ENCODE measurements at regions not wholly inside any gene's neighbourhood (a gene's known extent, or its start where the extent isn't known, plus 50 kb on each side); places are given as distances from the start of the nearest gene placed in this dataset.

DNA sequence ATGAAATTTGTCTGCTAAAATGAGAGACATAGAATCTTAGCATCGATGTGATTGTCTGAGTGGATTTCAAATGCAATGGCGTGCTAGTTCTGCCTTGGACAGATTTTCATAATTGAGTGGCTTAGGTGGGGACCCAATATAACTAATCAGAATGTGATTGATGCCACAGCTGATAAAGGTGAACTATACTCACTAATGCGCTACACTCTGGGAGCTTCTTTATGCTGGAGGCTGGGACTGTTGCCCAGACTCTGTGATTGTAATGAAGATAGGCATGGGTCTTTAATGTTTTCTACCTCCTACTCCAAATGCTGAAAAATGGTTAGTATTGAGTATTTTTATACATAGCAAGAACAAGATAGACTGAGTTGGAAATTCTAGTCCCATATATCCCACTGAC, 339.5 kb upstream of the SLC39A10 start:
- DNase-seq (ENCODE audit: insufficient read length, low spot score) (no peak), FAIRE-seq (no peak)
- TF ChIP-seq CTCF (IDR thresholded peaks at IDR 0.05; ENCODE audit: insufficient read depth, missing control alignments) = no peak

DNA sequence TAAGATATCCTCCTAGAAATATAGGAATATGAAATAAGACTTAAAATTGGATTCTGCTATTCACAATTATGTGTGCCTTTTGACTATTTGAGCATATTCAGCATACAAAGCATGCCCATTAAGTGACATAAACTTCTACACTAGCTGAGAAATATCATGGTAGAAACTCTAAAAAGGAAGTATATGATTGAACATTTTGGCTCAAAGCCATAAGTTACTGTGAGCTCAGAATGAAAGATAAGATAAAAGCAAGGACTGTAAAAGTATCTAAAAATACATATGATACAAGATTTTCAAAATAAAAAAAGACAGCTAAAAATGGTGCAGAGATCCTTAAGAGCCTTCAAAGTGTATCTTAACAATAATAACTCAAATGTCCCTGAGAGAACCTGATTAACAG, 340.5 kb upstream of the SLC39A10 start:
- no peak for TF ChIP-seq CTCF (IDR thresholded peaks at IDR 0.05; ENCODE audit: insufficient read depth, missing control alignments)
- DNase-seq (ENCODE audit: insufficient read length, low spot score) (no peak), FAIRE-seq (no peak)

DNA sequence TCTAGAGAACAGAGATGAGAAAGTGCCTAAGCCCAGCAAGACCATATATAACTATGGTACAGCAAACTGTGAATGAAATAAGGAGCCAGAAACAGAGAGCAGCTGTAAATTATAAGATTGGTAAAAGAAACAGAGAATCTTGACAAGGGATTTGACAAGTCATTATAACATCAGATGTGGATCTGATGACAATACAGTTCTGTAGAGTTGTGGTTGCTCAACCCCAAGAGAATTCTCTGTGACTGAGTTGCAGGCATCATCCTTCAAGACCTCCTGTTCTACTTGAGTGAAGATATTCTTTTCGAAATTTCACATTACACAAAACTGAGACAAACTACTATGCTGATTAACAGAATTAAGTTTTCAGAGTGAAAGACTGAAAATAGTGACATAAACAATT, 343.1 kb upstream of the SLC39A10 start:
- DNase-seq (ENCODE audit: insufficient read length, low spot score) = no peak
- FAIRE-seq = no peak
- TF ChIP-seq CTCF (IDR thresholded peaks at IDR 0.05; ENCODE audit: insufficient read depth, missing control alignments) = no peak

DNA sequence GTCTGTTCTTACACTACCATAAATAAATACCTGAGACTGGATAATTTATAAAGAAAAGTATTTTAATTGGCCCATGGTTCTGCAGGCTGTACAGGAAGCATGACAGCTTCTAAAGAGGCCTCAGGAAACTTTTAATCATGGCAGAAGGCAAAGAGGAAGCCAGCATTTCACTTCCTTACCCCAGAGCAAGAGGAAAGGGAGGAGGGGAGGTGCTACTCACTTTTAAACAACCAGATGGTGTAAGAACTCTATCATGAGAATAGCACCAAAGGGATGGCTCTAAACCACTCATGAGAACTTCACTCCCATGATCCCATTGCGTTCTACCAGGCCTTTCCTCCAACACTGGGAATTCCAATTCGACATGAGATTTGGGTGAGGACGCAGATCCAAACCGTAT, 344.4 kb upstream of the SLC39A10 start:
- TF ChIP-seq CTCF (IDR thresholded peaks at IDR 0.05; ENCODE audit: insufficient read depth, missing control alignments) = no peak
- DNase-seq (ENCODE audit: insufficient read length, low spot score) (no peak), FAIRE-seq (no peak)

DNA sequence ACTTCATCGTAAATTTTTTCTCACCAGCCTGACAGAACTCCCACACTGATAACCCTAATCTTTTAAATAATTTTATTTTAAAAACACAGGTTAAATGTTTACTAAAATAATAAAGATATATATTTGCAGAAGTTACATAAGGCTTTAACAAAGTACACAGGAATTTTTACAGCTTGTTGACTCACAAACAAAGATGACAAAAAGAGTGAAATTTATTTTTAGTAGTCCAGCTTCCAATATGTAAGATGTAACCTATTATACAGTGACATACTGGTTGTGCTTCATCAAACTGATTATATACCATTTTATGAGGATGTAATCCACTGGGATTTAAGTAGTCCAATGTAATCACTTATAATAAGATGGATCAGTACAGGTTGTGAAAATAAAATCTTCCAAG, 348.9 kb upstream of the SLC39A10 start:
- DNase-seq (ENCODE audit: insufficient read length, low spot score) = no peak
- no peak for FAIRE-seq
- no peak for TF ChIP-seq CTCF (IDR thresholded peaks at IDR 0.05; ENCODE audit: insufficient read depth, missing control alignments)

DNA sequence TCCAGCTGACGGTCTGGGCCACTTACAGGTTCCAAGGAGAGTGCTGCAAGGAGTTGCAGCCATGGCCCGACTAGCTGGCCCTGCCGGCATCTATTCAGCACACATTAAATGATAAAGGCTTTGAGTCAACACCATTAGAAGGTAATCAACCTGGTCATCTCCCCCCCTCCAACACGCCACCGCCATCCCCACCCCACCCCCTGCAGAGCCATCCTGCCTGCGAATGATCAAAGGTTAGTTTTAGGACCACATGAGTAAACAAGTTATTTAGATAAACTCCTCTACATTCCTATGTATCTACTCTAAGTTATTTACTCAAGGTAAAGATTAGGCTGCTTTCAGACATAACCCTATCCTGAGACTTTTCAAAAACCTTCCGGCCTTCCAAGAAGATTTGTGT, 349.3 kb upstream of the SLC39A10 start:
- no peak for TF ChIP-seq CTCF (IDR thresholded peaks at IDR 0.05; ENCODE audit: insufficient read depth, missing control alignments)
- no peak for DNase-seq (ENCODE audit: insufficient read length, low spot score)
- no peak for FAIRE-seq

DNA sequence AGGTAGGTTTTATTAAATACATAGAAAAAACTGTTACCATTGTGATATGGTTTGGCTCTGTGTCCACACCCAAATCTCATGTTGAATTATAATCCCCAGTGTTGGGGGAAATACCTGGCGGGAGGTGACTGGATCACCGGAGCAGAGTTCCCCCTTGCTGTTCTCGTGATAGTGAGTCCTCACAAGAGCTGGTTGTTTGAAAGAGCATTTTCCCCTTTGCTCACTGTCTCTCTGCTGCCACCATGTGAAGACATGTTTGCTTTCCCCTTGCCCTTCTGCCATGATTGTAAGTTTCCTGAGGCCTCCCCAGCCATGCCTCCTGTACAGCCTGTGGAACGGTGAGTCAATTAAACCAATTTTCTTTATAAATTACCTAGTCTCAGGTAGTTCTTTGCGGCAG, 352.7 kb upstream of the SLC39A10 start:
- DNase-seq (ENCODE audit: insufficient read length, low spot score) (no peak), FAIRE-seq (no peak)
- peak; percentile 4 for TF ChIP-seq CTCF (IDR thresholded peaks at IDR 0.05; ENCODE audit: insufficient read depth, missing control alignments)

Data from D721Med (cell line).